Hindlimb muscle (tissue), 1 donor: ENCODE measurements at regions not wholly inside any gene's neighbourhood (a gene's known extent, or its start where the extent isn't known, plus 50 kb on each side); places are given as distances from the start of the nearest gene placed in this dataset.
"Not testable (repeated sequence)": the region's sequence is repeated elsewhere in the genome, so short reads cannot be mapped to it uniquely, and the experiment has no call there.

ENCODE experiments used
- DNase-seq: peaks from one replicate; pipeline ENCODE4 v3.0.0-alpha.2; 2013

GRCh38 chr13:84844473-84844872 lies 954.7 kb downstream of the SLITRK6 start:
- no peak for DNase-seq

GRCh38 chr13:84843368-84843767 lies 955.9 kb downstream of the SLITRK6 start:
- no peak for DNase-seq

- DNase-seq = no peak
Measured at GRCh38 chr13:84834201-84834600, 951.9 kb upstream of the SLITRK1 start.

- no peak for DNase-seq
Measured at GRCh38 chr13:84831666-84832657, 949.7 kb upstream of the SLITRK1 start.

- no peak for DNase-seq
Measured at GRCh38 chr13:84823528-84823927, 941.3 kb upstream of the SLITRK1 start.

GRCh38 chr13:84821261-84821660 lies 939.0 kb upstream of the SLITRK1 start:
- DNase-seq = no peak

GRCh38 chr13:84816567-84817105 lies 934.4 kb upstream of the SLITRK1 start:
- DNase-seq = no peak

GRCh38 chr13:84812789-84813188 lies 930.5 kb upstream of the SLITRK1 start:
- no peak for DNase-seq

- no peak for DNase-seq
Measured at GRCh38 chr13:84812078-84812477, 929.8 kb upstream of the SLITRK1 start.

- DNase-seq = no peak
Measured at GRCh38 chr13:84810781-84811180, 928.5 kb upstream of the SLITRK1 start.

- no peak for DNase-seq
Measured at GRCh38 chr13:84802073-84802472, 919.8 kb upstream of the SLITRK1 start.

- DNase-seq = no peak
Measured at GRCh38 chr13:84784443-84785153, 902.3 kb upstream of the SLITRK1 start.

GRCh38 chr13:84777316-84777715 lies 895.0 kb upstream of the SLITRK1 start:
- no peak for DNase-seq

- no peak for DNase-seq
Measured at GRCh38 chr13:84776593-84776992, 894.3 kb upstream of the SLITRK1 start.

- DNase-seq = not testable (repeated sequence)
Measured at GRCh38 chr13:84775920-84776319, 893.6 kb upstream of the SLITRK1 start.

GRCh38 chr13:84774111-84774510 lies 891.8 kb upstream of the SLITRK1 start:
- DNase-seq = no peak

GRCh38 chr13:84760956-84761355 lies 878.7 kb upstream of the SLITRK1 start:
- no peak for DNase-seq

GRCh38 chr13:84749126-84749525 lies 866.9 kb upstream of the SLITRK1 start:
- DNase-seq = no peak

GRCh38 chr13:84745051-84745551 lies 862.8 kb upstream of the SLITRK1 start:
- no peak for DNase-seq

- DNase-seq = no peak
Measured at GRCh38 chr13:84744203-84744602, 861.9 kb upstream of the SLITRK1 start.

- DNase-seq = no peak
Measured at GRCh38 chr13:84741253-84741652, 859.0 kb upstream of the SLITRK1 start.

- DNase-seq = no peak
Measured at GRCh38 chr13:84739021-84739420, 856.7 kb upstream of the SLITRK1 start.

- no peak for DNase-seq
Measured at GRCh38 chr13:84737661-84738060, 855.4 kb upstream of the SLITRK1 start.
